ENCODE measurements at regions not wholly inside any gene's neighbourhood (a gene's known extent, or its start where the extent isn't known, plus 50 kb on each side); places are given as distances from the start of the nearest gene placed in this dataset.

DNA sequence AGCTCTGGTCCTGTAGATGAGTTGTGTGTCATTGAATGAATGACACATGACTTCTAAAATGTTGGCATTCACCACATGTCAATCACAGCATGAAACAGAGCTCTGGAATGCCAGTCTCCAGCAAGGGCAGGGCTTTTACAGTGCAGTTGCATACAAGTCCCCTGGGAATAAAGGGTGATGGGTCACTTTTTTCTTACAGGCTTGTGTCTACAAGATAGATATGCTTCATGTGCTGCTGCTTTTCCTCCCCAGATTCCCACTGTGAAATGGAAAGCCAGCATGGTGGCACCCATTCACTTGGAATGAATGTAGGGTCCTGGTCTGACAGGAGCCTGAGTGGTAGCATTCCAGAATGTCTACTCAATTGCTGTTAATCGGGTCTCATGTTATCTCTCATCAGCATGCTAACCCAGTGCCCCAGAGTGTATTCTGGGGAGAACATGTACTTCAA is 159.1 kb upstream of the KIT start:
- H3K27me3 ChIP-seq = no peaks in the 10 kb centered on the region
- no peaks in the 10 kb centered on the region for H3K36me3 ChIP-seq (ENCODE audit: low read depth, missing control alignments)
- DNase-seq = no peak
- H3K4me1 ChIP-seq = no peaks in the 10 kb centered on the region
- no peak overlapping the region for H3K27ac ChIP-seq
- WGBS, 2 donors = 57 to 68% methylated on average over 1 of the region's 1 CpG
- no peak overlapping the region for H3K4me3 ChIP-seq
- intact Hi-C loops (cut with DNase I; ENCODE audit: low total_unique reads) = no loop called here
- H3K9me3 ChIP-seq = no peaks in the 10 kb centered on the region
- TF ChIP-seq, protein P1, sequence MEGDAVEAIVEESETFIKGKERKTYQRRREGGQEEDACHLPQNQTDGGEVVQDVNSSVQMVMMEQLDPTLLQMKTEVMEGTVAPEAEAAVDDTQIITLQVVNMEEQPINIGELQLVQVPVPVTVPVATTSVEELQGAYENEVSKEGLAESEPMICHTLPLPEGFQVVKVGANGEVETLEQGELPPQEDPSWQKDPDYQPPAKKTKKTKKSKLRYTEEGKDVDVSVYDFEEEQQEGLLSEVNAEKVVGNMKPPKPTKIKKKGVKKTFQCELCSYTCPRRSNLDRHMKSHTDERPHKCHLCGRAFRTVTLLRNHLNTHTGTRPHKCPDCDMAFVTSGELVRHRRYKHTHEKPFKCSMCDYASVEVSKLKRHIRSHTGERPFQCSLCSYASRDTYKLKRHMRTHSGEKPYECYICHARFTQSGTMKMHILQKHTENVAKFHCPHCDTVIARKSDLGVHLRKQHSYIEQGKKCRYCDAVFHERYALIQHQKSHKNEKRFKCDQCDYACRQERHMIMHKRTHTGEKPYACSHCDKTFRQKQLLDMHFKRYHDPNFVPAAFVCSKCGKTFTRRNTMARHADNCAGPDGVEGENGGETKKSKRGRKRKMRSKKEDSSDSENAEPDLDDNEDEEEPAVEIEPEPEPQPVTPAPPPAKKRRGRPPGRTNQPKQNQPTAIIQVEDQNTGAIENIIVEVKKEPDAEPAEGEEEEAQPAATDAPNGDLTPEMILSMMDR (IDR thresholded peaks at IDR 0.05) = no peak
- no peak for TF ChIP-seq POLR2A (IDR thresholded peaks at IDR 0.05)

DNA sequence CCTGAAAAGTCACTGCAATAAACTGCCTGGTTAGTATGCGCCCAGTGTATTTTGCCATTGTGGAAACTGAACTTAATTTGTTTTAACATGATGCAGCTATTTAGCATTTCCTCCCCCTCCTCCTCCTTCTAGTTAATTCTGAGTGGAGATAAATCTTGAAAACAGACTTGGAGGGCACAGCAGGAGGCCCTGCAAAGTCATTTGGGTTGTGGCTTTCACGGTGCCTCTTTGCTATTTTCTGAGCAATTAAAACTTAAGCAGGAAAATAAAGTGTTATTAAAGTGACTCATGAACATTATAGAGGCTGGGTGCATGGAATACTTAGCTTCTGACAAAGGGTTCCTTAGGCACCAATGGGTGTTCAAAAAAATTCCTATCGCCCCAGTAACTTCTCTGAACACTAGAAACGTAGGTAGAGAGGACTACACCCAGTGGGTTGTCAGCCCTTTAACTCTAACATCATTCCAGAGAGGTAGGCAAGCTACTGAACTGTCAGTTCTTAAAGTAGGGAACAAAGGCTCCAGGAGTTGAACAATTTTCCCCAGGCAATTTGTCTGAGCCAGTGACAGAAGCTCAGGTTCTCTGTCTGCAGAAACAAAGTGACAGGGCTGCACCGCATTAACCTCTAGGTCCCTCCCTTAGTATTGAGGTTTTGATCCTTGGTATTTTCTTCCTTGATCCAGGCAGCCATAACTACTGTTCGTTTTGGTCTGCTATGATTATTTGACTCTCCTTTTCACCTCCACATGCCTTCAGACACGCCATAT is 158.3 kb upstream of the KIT start:
- no peak overlapping the region for H3K27ac ChIP-seq
- no peaks in the 10 kb centered on the region for H3K4me1 ChIP-seq
- intact Hi-C loops (cut with DNase I; ENCODE audit: low total_unique reads) = no loop called here
- DNase-seq = no peak
- WGBS, 2 donors = 68 to 73% methylated on average over 7 of the region's 7 CpGs
- TF ChIP-seq, protein P1 (IDR thresholded peaks at IDR 0.05) = no peak
- no peak for TF ChIP-seq POLR2A (IDR thresholded peaks at IDR 0.05)
- H3K36me3 ChIP-seq (ENCODE audit: low read depth, missing control alignments) = no peaks in the 10 kb centered on the region
- H3K27me3 ChIP-seq = no peaks in the 10 kb centered on the region
- H3K4me3 ChIP-seq = no peak overlapping the region
- H3K9me3 ChIP-seq = no peaks in the 10 kb centered on the region

DNA sequence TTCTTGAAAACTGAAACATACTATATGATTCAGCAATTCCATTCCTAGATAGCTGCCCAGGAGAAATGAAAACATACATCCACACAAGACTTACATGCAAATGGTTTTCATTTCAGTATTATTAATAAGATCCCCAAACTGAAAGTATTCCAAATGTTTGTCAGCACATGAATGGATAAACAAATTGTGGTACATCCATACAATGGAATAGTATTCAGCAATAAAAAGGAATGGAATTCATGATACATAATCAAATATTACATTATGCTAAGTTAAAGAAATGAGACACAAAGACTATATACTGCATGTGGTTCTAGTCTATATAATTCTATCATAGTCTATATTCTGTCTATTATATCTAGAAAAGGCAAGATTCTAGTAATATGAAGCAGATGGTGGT is 152.4 kb upstream of the KIT start:
- H3K4me3 ChIP-seq = no peak overlapping the region
- no peaks in the 10 kb centered on the region for H3K27me3 ChIP-seq
- DNase-seq = no peak
- H3K36me3 ChIP-seq (ENCODE audit: low read depth, missing control alignments) = no peaks in the 10 kb centered on the region
- H3K4me1 ChIP-seq = no peaks in the 10 kb centered on the region
- intact Hi-C loops (cut with DNase I; ENCODE audit: low total_unique reads) = no loop called here
- H3K27ac ChIP-seq = no peak overlapping the region
- no peak for TF ChIP-seq POLR2A (IDR thresholded peaks at IDR 0.05)
- TF ChIP-seq, protein P1 (IDR thresholded peaks at IDR 0.05) = no peak
- H3K9me3 ChIP-seq = no peaks in the 10 kb centered on the region

DNA sequence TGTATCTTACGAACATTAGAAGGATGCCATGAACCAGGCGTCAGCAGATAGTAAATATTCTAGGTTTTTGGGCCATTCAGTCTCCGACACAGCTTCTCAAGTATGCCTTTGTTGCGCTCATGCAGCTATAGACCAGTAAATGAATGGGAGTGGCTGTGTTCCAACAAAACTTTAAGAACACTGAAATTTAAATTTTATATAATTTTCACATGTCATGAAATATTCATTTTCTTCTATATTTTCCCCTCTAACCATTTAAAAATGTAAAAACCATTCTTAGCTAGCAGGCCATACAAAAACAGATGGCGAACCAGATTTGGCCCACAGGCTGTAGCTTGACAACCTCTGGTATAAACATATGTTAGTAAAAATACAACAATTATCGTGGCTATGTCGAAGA is 151.8 kb upstream of the KIT start:
- Histone ChIP-seq H3K4me1 (no peaks in the 10 kb centered on the region), H3K27me3 (no peaks in the 10 kb centered on the region), H3K9me3 (no peaks in the 10 kb centered on the region), H3K4me3 (no peak overlapping the region), H3K36me3 (ENCODE audit: low read depth, missing control alignments) (no peaks in the 10 kb centered on the region), H3K27ac (no peak overlapping the region)
- WGBS, 2 donors = 94 to 96% methylated on average over 7 of the region's 7 CpGs
- TF ChIP-seq POLR2A (IDR thresholded peaks at IDR 0.05) = no peak
- TF ChIP-seq, protein P1 (IDR thresholded peaks at IDR 0.05) = no peak
- DNase-seq = no peak
- intact Hi-C loops (cut with DNase I; ENCODE audit: low total_unique reads) = no loop called here

DNA sequence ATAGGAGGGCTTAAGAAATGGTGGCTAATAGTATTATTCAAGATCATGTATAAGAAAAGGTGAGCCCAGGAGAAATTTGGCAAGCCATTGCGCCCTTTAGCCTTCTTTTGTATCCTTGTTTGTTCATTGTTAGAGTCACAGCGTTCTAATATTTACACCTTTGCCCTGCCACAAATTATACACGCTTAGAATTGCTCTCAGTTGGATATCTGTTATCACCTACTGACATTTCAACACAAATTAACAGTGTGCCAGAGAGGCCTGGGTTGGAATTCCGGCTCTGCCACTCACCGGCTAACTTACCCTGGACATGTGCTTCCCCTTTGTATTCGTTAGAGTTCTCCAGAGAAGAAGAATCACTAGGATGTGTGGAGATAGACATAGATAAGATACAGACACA is 148.7 kb upstream of the KIT start:
- TF ChIP-seq POLR2A (IDR thresholded peaks at IDR 0.05) = no peak
- TF ChIP-seq, protein P1 (IDR thresholded peaks at IDR 0.05) = no peak
- Histone ChIP-seq H3K36me3 (ENCODE audit: low read depth, missing control alignments) (no peaks in the 10 kb centered on the region), H3K27me3 (no peaks in the 10 kb centered on the region), H3K9me3 (no peaks in the 10 kb centered on the region), H3K4me3 (no peak overlapping the region), H3K4me1 (no peaks in the 10 kb centered on the region), H3K27ac (no peak overlapping the region)
- DNase-seq = no peak
- intact Hi-C loops (cut with DNase I; ENCODE audit: low total_unique reads) = no loop called here
- 86 to 92% methylated on average over 6 of the region's 6 CpGs for WGBS, 2 donors
